ENCODE measurements at regions not wholly inside any gene's neighbourhood (a gene's known extent, or its start where the extent isn't known, plus 50 kb on each side); places are given as distances from the start of the nearest gene placed in this dataset.

DNA sequence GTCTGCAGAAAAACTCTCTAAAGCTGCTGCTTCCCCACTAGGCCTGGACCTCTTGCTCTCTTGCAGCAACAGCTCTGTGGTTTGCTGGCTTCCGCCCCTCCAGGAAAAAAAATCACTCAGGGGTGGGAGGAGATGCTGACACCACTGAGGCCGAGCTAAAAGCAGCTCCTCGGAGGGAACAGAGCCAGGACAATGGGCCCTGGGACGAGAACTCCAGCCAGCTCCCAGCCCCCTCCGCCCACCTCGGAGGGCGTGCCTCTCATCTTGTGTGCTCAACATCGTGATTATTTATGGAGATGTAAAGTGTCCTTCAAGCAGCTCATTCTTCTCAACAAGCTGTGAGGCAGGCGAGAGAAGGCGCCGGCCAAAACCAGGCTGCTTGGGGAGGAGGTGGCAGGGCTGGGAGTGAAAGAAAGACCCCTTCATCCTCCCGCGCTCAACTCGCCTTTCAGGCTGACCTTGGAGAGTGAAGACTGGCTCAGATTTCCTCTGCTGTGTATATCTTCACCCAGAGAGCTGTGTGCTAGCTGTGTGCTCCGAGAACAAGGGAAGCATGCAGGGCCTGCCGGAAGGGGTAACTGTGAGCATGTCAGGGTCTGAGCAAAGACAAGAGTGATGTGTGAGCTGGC, 53.5 kb upstream of the LRFN2 start:
- TF ChIP-seq REST (IDR thresholded peaks at IDR 0.05; ENCODE audit: insufficient read depth in 1 of 2, low read depth in 2 of 2, low read length in 2 of 2), result no peak
- TF ChIP-seq FOXP2 (optimal IDR thresholded peaks at IDR 0.05; ENCODE audit: borderline replicate concordance, extremely low read depth, extremely low read length, insufficient read depth), result no peak
- no peak for TF ChIP-seq SIN3A (IDR thresholded peaks at IDR 0.05; ENCODE audit: borderline replicate concordance, insufficient read depth, low read length)
- TF ChIP-seq TAF1 (IDR thresholded peaks at IDR 0.05; ENCODE audit: borderline replicate concordance, insufficient read depth, low read length), result no peak
- TF ChIP-seq POLR2AphosphoS5 (IDR thresholded peaks at IDR 0.05; ENCODE audit: low read depth, low read length), result no peak

All from PFSK-1 (cell line).